Glutamatergic neuron (in vitro differentiated cells): ENCODE measurements at regions not wholly inside any gene's neighbourhood (a gene's known extent, or its start where the extent isn't known, plus 50 kb on each side); places are given as distances from the start of the nearest gene placed in this dataset.
"Not testable (repeated sequence)": the region's sequence is repeated elsewhere in the genome, so short reads cannot be mapped to it uniquely, and the experiment has no call there.

ENCODE experiments used
- DNase-seq: peaks from one replicate; pipeline ENCODE4 v3.0.0; 2022
- H3K27ac Mint-ChIP-seq: one replicate; pipeline ENCODE4 v1.8.0; 2020; ENCODE audit warnings: mild to moderate bottlenecking, mixed read lengths, inconsistent platforms; ENCODE audit not compliant: unreplicated experiment
- H3K27me3 Mint-ChIP-seq: one replicate; pipeline ENCODE4 v1.8.0; 2020; ENCODE audit warnings: mild to moderate bottlenecking, moderate library complexity, mixed read lengths, inconsistent platforms; ENCODE audit not compliant: unreplicated experiment
- H3K36me3 Mint-ChIP-seq: one replicate; pipeline ENCODE4 v1.8.0; 2020; ENCODE audit warnings: mild to moderate bottlenecking, mixed read lengths, inconsistent platforms; ENCODE audit not compliant: unreplicated experiment
- H3K4me1 Mint-ChIP-seq: one replicate; pipeline ENCODE4 v1.8.0; 2020; ENCODE audit warnings: mild to moderate bottlenecking, low read depth, mixed read lengths, inconsistent platforms; ENCODE audit not compliant: unreplicated experiment
- H3K4me3 Mint-ChIP-seq: one replicate; pipeline ENCODE4 v1.8.0; 2020; ENCODE audit warnings: mild to moderate bottlenecking, mixed read lengths, inconsistent platforms; ENCODE audit not compliant: unreplicated experiment
- H3K9me3 Mint-ChIP-seq: one replicate; pipeline ENCODE4 v1.8.0; 2020; ENCODE audit warnings: mild to moderate bottlenecking, moderate library complexity, mixed read lengths, inconsistent platforms; ENCODE audit not compliant: unreplicated experiment
- CTCF ChIP-seq: fragments of 200-600 bp; sonication (generic); IDR thresholded peaks from one replicate; pipeline ENCODE4 v1.5.0; 2021; ENCODE audit not compliant: partially characterized antibody, unreplicated experiment

GRCh38 chr7:66521675-66522074 is 107.0 kb upstream of the KCTD7 start:
- Mint-ChIP-seq H3K9me3 (peaks cover 4% of the 10 kb centered on the region), H3K4me1 (peaks cover 5% of the 10 kb centered on the region), H3K36me3 (no peaks in the 10 kb centered on the region), H3K4me3 (no peak overlapping the region), H3K27ac (peak overlapping the region; percentile 57), H3K27me3 (peaks cover 16% of the 10 kb centered on the region)
- DNase-seq, result no peak
- no peak for TF ChIP-seq CTCF

- Mint-ChIP-seq H3K4me1 (peaks cover 5% of the 10 kb centered on the region), H3K27me3 (peaks cover 16% of the 10 kb centered on the region), H3K9me3 (peaks cover 4% of the 10 kb centered on the region), H3K4me3 (no peak overlapping the region), H3K27ac (no peak overlapping the region), H3K36me3 (no peaks in the 10 kb centered on the region)
- no peak for TF ChIP-seq CTCF
- no peak for DNase-seq
Measured at GRCh38 chr7:66522518-66522917, 106.2 kb upstream of the KCTD7 start.

- DNase-seq, result no peak
- H3K27me3 Mint-ChIP-seq, result peaks cover 16% of the 10 kb centered on the region
Measured at GRCh38 chr7:66523409-66523808, 105.3 kb upstream of the KCTD7 start.

GRCh38 chr7:66524738-66525137 is 103.9 kb upstream of the KCTD7 start:
- H3K27ac Mint-ChIP-seq, result no peak overlapping the region
- peaks cover 4% of the 10 kb centered on the region for H3K36me3 Mint-ChIP-seq
- H3K4me1 Mint-ChIP-seq, result peaks cover 5% of the 10 kb centered on the region
- peaks cover 19% of the 10 kb centered on the region for H3K27me3 Mint-ChIP-seq
- H3K4me3 Mint-ChIP-seq, result no peak overlapping the region
- H3K9me3 Mint-ChIP-seq, result peaks cover 6% of the 10 kb centered on the region
- no peak for DNase-seq
- TF ChIP-seq CTCF, result no peak

More at GRCh38 chr7:66523409-66523808, 105.3 kb upstream of the KCTD7 start:
- Mint-ChIP-seq H3K36me3 (no peaks in the 10 kb centered on the region), H3K4me1 (peaks cover 5% of the 10 kb centered on the region), H3K27ac (no peak overlapping the region), H3K9me3 (peaks cover 6% of the 10 kb centered on the region), H3K4me3 (no peak overlapping the region)
- no peak for TF ChIP-seq CTCF

GRCh38 chr7:66526782-66527181 is 101.9 kb upstream of the KCTD7 start:
- not testable (repeated sequence) for H3K27me3 Mint-ChIP-seq, H3K36me3 Mint-ChIP-seq, DNase-seq, H3K27ac Mint-ChIP-seq, H3K9me3 Mint-ChIP-seq, H3K4me3 Mint-ChIP-seq, H3K4me1 Mint-ChIP-seq

GRCh38 chr7:66528652-66529051 is 100.0 kb upstream of the KCTD7 start:
- peaks cover 6% of the 10 kb centered on the region for H3K9me3 Mint-ChIP-seq
- H3K4me1 Mint-ChIP-seq, result peaks cover 3% of the 10 kb centered on the region
- peaks cover 4% of the 10 kb centered on the region for H3K36me3 Mint-ChIP-seq
- H3K4me3 Mint-ChIP-seq, result no peak overlapping the region
- peaks cover 6% of the 10 kb centered on the region for H3K27me3 Mint-ChIP-seq
- no peak for TF ChIP-seq CTCF
- H3K27ac Mint-ChIP-seq, result no peak overlapping the region
- DNase-seq, result no peak
